ENCODE measurements at regions not wholly inside any gene's neighbourhood (a gene's known extent, or its start where the extent isn't known, plus 50 kb on each side); places are given as distances from the start of the nearest gene placed in this dataset.

- DNase-seq = no peak
Observed at GRCh38 chr4:86531440-86531839, 62.7 kb upstream of the PTPN13 start.

GRCh38 chr4:86532851-86533250 lies 61.3 kb upstream of the PTPN13 start:
- DNase-seq = no peak

- DNase-seq = no peak
Observed at GRCh38 chr4:86536151-86536550, 58.0 kb upstream of the PTPN13 start.

- DNase-seq = no peak
Observed at GRCh38 chr4:86542319-86543027, 51.6 kb upstream of the PTPN13 start.

- no peak for DNase-seq
Observed at GRCh38 chr4:86543080-86543479, 51.0 kb upstream of the PTPN13 start.

GRCh38 chr4:86543560-86544309 lies 50.4 kb upstream of the PTPN13 start:
- no peak for DNase-seq

- DNase-seq = no peak
Observed at GRCh38 chr4:86544310-86544966, 49.7 kb upstream of the PTPN13 start.
